ENCODE measurements at regions not wholly inside any gene's neighbourhood (a gene's known extent, or its start where the extent isn't known, plus 50 kb on each side); places are given as distances from the start of the nearest gene placed in this dataset.
A peak's percentile ranks its signal among the peaks of the same experiment; 100 is the strongest.

- no peak for DNase-seq
Observed at GRCh38 chr6:134866563-134866962, 83.3 kb downstream of the ALDH8A1 start.

GRCh38 chr6:134864558-134864957 is 85.3 kb downstream of the ALDH8A1 start:
- DNase-seq, result no peak

- no peak for DNase-seq
Observed at GRCh38 chr6:134863763-134864510, 86.0 kb downstream of the ALDH8A1 start.

GRCh38 chr6:134854366-134854765 is 95.5 kb downstream of the ALDH8A1 start:
- no peak for DNase-seq

GRCh38 chr6:134853111-134854055 is 96.5 kb downstream of the ALDH8A1 start:
- no peak for DNase-seq

- DNase-seq, result no peak
Observed at GRCh38 chr6:134851548-134851947, 98.4 kb downstream of the ALDH8A1 start.

- DNase-seq, result no peak
Observed at GRCh38 chr6:134850721-134851305, 99.1 kb downstream of the ALDH8A1 start.

- DNase-seq, result no peak
Observed at GRCh38 chr6:134849920-134850447, 99.9 kb downstream of the ALDH8A1 start.

- DNase-seq, result no peak
Observed at GRCh38 chr6:134848076-134848475, 101.8 kb downstream of the ALDH8A1 start.

- DNase-seq, result no peak
Observed at GRCh38 chr6:134846865-134847264, 103.0 kb downstream of the ALDH8A1 start.

- DNase-seq, result no peak
Observed at GRCh38 chr6:134846031-134846430, 103.9 kb downstream of the ALDH8A1 start.

GRCh38 chr6:134844120-134844519 is 105.8 kb downstream of the ALDH8A1 start:
- no peak for DNase-seq

- DNase-seq, result no peak
Observed at GRCh38 chr6:134840086-134840867, 109.6 kb downstream of the ALDH8A1 start.

- no peak for DNase-seq
Observed at GRCh38 chr6:134835993-134836392, 113.9 kb downstream of the ALDH8A1 start.

GRCh38 chr6:134830940-134831339 is 119.0 kb downstream of the ALDH8A1 start:
- no peak for DNase-seq

GRCh38 chr6:134830194-134830593 is 119.7 kb downstream of the ALDH8A1 start:
- no peak for DNase-seq

GRCh38 chr6:134828641-134829040 is 121.3 kb downstream of the ALDH8A1 start:
- no peak for DNase-seq

GRCh38 chr6:134826889-134827737 is 122.8 kb downstream of the ALDH8A1 start:
- no peak for DNase-seq

- DNase-seq, result no peak
Observed at GRCh38 chr6:134823710-134824034, 126.2 kb downstream of the ALDH8A1 start.

GRCh38 chr6:134822920-134823709 is 126.8 kb downstream of the ALDH8A1 start:
- DNase-seq, result peak in 1 of 2 experiments; percentile 6

Data from stimulated activated CD4-positive, alpha-beta T cell treated with anti-CD3 and anti-CD28 coated beads, Interleukin-4, amount 100 ng/mL, for 4 hours (primary cell).